H1 (cell line): ENCODE measurements at regions not wholly inside any gene's neighbourhood (a gene's known extent, or its start where the extent isn't known, plus 50 kb on each side); places are given as distances from the start of the nearest gene placed in this dataset.

Source experiments
- CTCF ChIA-PET: fragments of 300-600 bp; sonication (Branson Sonifier 250); formaldehyde crosslinking; loops from one replicate; lab custom pipeline; 2021; ENCODE audit not compliant: partially characterized antibody; lab: Charles Lee
- POLR2A ChIA-PET: fragments of 300-600 bp; sonication (Branson Sonifier 250); formaldehyde crosslinking; loops from one replicate; lab custom pipeline; 2021; ENCODE audit warnings: inconsistent platforms; ENCODE audit not compliant: partially characterized antibody; lab: Charles Lee
- DNase-seq, 2 experiments: peaks; one replicate each; pipeline versions ENCODE4 v3.0.0 to v3.0.0-alpha.2; 2010 to 2022; ENCODE audit warnings: low spot score in 2 of 2, low read depth in 1 of 2, mixed read lengths in 1 of 2
- FAIRE-seq: peaks from 2 replicates; lab custom pipeline; 2011; peaks lifted over from hg19 to GRCh38; lab: Jason Lieb, UNC
- H2AFZ ChIP-seq: 2 replicates; pipeline ENCODE4 v1.8.1; 2012; ENCODE audit warnings: low read length, inconsistent platforms
- H2AK5ac ChIP-seq: 2 replicates; pipeline ENCODE4 v1.6.1; 2013; ENCODE audit warnings: low read depth, low read length
- H2BK120ac ChIP-seq: replicated peaks from 2 replicates; pipeline ENCODE3; 2013; ENCODE audit warnings: low read depth, low read length, inconsistent platforms
- H2BK12ac ChIP-seq: 2 replicates; pipeline ENCODE4 v1.6.1; 2013; ENCODE audit warnings: low read depth, low read length
- H2BK15ac ChIP-seq: 2 replicates; pipeline ENCODE4 v1.6.1; 2013; ENCODE audit warnings: low read length
- H2BK20ac ChIP-seq: 2 replicates; pipeline ENCODE4 v1.6.1; 2013; ENCODE audit warnings: low read length
- H2BK5ac ChIP-seq: 2 replicates; pipeline ENCODE4 v1.6.1; 2013; ENCODE audit warnings: low read depth, low read length
- H3K14ac ChIP-seq: 2 replicates; pipeline ENCODE4 v1.6.1; 2013; ENCODE audit warnings: inconsistent platforms; ENCODE audit not compliant: insufficient read length
- H3K18ac ChIP-seq: 2 replicates; pipeline ENCODE4 v1.6.1; 2013; ENCODE audit warnings: low read length; ENCODE audit errors: extremely low read depth
- H3K23ac ChIP-seq: 2 replicates; pipeline ENCODE4 v1.6.1; 2013; ENCODE audit warnings: inconsistent platforms; ENCODE audit not compliant: insufficient read length
- H3K23me2 ChIP-seq: 2 replicates; pipeline ENCODE4 v1.6.1; 2013; ENCODE audit warnings: low read depth, low read length
- H3K27ac ChIP-seq: 2 replicates; pipeline ENCODE4 v1.6.1; 2011; ENCODE audit warnings: low read depth, low read length, inconsistent platforms
- H3K27me3 ChIP-seq, 4 experiments: replicated peaks in 1 of 4; 1 replicate in 1 of 4; 2 replicates in 3 of 4; pipeline versions ENCODE4 v1.6.1 to v1.8.1; 2011 to 2013; ENCODE audit warnings: low read length in 3 of 4, mild to moderate bottlenecking in 3 of 4, inconsistent platforms in 2 of 4, mixed read lengths in 2 of 4, moderate library complexity in 1 of 4; ENCODE audit not compliant: control insufficient read depth in 3 of 4, insufficient read depth in 3 of 4; ENCODE audit errors: extremely low read depth in 1 of 4
- H3K36me3 ChIP-seq, 4 experiments: 2 replicates each; pipeline versions ENCODE4 v1.6.1 to v1.8.1; 2011 to 2013; ENCODE audit warnings: mild to moderate bottlenecking in 4 of 4, low read length in 3 of 4, moderate library complexity in 2 of 4, control low read depth in 1 of 4, inconsistent platforms in 1 of 4; ENCODE audit not compliant: insufficient read depth in 4 of 4, control insufficient read depth in 2 of 4
- H3K4ac ChIP-seq: replicated peaks from 2 replicates; pipeline ENCODE3; 2013; ENCODE audit warnings: low read length, low read depth, mixed read lengths, inconsistent platforms; ENCODE audit not compliant: insufficient read length
- H3K4me1 ChIP-seq, 4 experiments: replicated peaks in 1 of 4; 1 replicate in 1 of 4; 2 replicates in 3 of 4; pipeline versions ENCODE4 v1.6.1 to v1.8.1; 2011 to 2013; ENCODE audit warnings: low read length in 3 of 4, inconsistent platforms in 2 of 4, mixed read lengths in 1 of 4; ENCODE audit not compliant: insufficient read depth in 4 of 4, control insufficient read depth in 3 of 4
- H3K4me2 ChIP-seq, 2 experiments: 2 replicates each; pipeline versions ENCODE4 v1.6.1 to v1.8.1; 2011 to 2013; ENCODE audit warnings: low read depth in 2 of 2, low read length in 2 of 2, control low read depth in 1 of 2, inconsistent platforms in 1 of 2, mild to moderate bottlenecking in 1 of 2; ENCODE audit not compliant: insufficient read depth in 1 of 2
- H3K4me3 ChIP-seq, 4 experiments: fragments of 200-600, 300-600 bp in 1 of 4; sonication (generic), shearing (Covaris generic), sonication (Bioruptor Twin) in 1 of 4; 2 replicates each; pipeline versions ENCODE4 v1.5.1 to v1.8.1; 2011 to 2016; ENCODE audit warnings: low read length in 4 of 4, low read depth in 3 of 4, control low read depth in 2 of 4, inconsistent platforms in 2 of 4, mild to moderate bottlenecking in 2 of 4, mixed read lengths in 1 of 4, moderate library complexity in 1 of 4; ENCODE audit not compliant: insufficient read depth in 2 of 4; ENCODE audit errors: extremely low read depth in 1 of 4
- H3K56ac ChIP-seq: replicated peaks from 2 replicates; pipeline ENCODE3; 2013; ENCODE audit warnings: low read depth, mild to moderate bottlenecking, mixed read lengths, low read length, inconsistent platforms; ENCODE audit not compliant: insufficient read length
- H3K79me1 ChIP-seq: 2 replicates; pipeline ENCODE4 v1.6.1; 2013; ENCODE audit warnings: low read depth, low read length, control low read depth
- H3K79me2 ChIP-seq, 2 experiments: 2 replicates each; pipeline versions ENCODE4 v1.6.1 to v1.8.1; 2012 to 2013; ENCODE audit warnings: low read length in 2 of 2, mild to moderate bottlenecking in 2 of 2, inconsistent platforms in 1 of 2; ENCODE audit not compliant: insufficient read depth in 2 of 2, control insufficient read depth in 1 of 2
- H3K9ac ChIP-seq, 4 experiments: replicated peaks in 1 of 4; 1 replicate in 1 of 4; 2 replicates in 3 of 4; pipeline versions ENCODE4 v1.6.1 to v1.8.1; 2011 to 2013; ENCODE audit warnings: low read depth in 3 of 4, low read length in 3 of 4, control low read depth in 2 of 4, mild to moderate bottlenecking in 2 of 4, moderate library complexity in 2 of 4, inconsistent platforms in 1 of 4; ENCODE audit errors: extremely low read depth in 1 of 4
- H3K9me3 ChIP-seq, 2 experiments: 2 replicates each; pipeline versions ENCODE4 v1.6.1 to v1.8.1; 2012 to 2013; ENCODE audit warnings: mild to moderate bottlenecking in 2 of 2, moderate library complexity in 2 of 2, control low read depth in 1 of 2, inconsistent platforms in 1 of 2, low read depth in 1 of 2, low read length in 1 of 2, mixed read lengths in 1 of 2; ENCODE audit not compliant: insufficient read depth in 2 of 2
- H4K20me1 ChIP-seq, 2 experiments: replicated peaks in 1 of 2; 2 replicates each; pipeline versions ENCODE3 to v1.8.1; 2011 to 2013; ENCODE audit warnings: inconsistent platforms in 2 of 2, low read length in 2 of 2, mild to moderate bottlenecking in 1 of 2; ENCODE audit not compliant: insufficient read depth in 2 of 2, control insufficient read depth in 1 of 2
- H4K5ac ChIP-seq: 2 replicates; pipeline ENCODE4 v1.6.1; 2013; ENCODE audit warnings: low read length, low read depth, mixed read lengths, inconsistent platforms; ENCODE audit not compliant: insufficient read length
- H4K8ac ChIP-seq: 2 replicates; pipeline ENCODE4 v1.8.0; 2013; ENCODE audit warnings: mild to moderate bottlenecking, moderate library complexity, low read length, inconsistent platforms; ENCODE audit not compliant: insufficient read depth; ENCODE audit errors: extremely low read depth
- H4K91ac ChIP-seq: replicated peaks from 2 replicates; pipeline ENCODE3; 2013; ENCODE audit warnings: low read length, mixed read lengths, inconsistent platforms; ENCODE audit not compliant: insufficient read length
- CTCF ChIP-seq, 3 experiments: IDR thresholded peaks; 1 replicate in 2 of 3; 2 replicates in 1 of 3; pipeline versions ENCODE4 v1.5.1 to v1.6.1; 2011; ENCODE audit warnings: low read length in 3 of 3, mild to moderate bottlenecking in 3 of 3, inconsistent platforms in 2 of 3, low read depth in 1 of 3, moderate library complexity in 1 of 3; ENCODE audit not compliant: insufficient read depth in 1 of 3; ENCODE audit errors: control extremely low read depth in 1 of 3
- EP300 ChIP-seq, 2 experiments: IDR thresholded peaks; 1 replicate in 1 of 2; 2 replicates in 1 of 2; pipeline ENCODE4 v1.6.1; 2011 to 2012; ENCODE audit warnings: low read depth in 2 of 2, low read length in 2 of 2, mild to moderate bottlenecking in 2 of 2, borderline replicate concordance in 1 of 2, inconsistent platforms in 1 of 2, moderate library complexity in 1 of 2
- KDM5A ChIP-seq: fragments of 200-600 bp; IDR thresholded peaks from 2 replicates; pipeline ENCODE4 v1.7.1; 2012; ENCODE audit warnings: mild to moderate bottlenecking, low read length, inconsistent platforms, mixed read lengths
- MAFK ChIP-seq: IDR thresholded peaks from 2 replicates; pipeline ENCODE4 v1.6.1; 2012; ENCODE audit warnings: low read depth, mild to moderate bottlenecking, improper control_type of control experiment, low read length
- NANOG ChIP-seq: IDR thresholded peaks from 2 replicates; pipeline ENCODE4 v1.6.1; 2011; ENCODE audit warnings: low read length, low read depth, mild to moderate bottlenecking, inconsistent platforms; ENCODE audit not compliant: insufficient read depth, poor library complexity, severe bottlenecking
- NRF1 ChIP-seq: IDR thresholded peaks from 2 replicates; pipeline ENCODE4 v1.6.1; 2011; ENCODE audit warnings: mild to moderate bottlenecking, low read depth, low read length, improper control_type of control experiment
- POLR2A ChIP-seq, 2 experiments: IDR thresholded peaks; 1 replicate in 1 of 2; 2 replicates in 1 of 2; pipeline ENCODE4 v1.6.1; 2011; ENCODE audit warnings: low read depth in 2 of 2, low read length in 2 of 2, mild to moderate bottlenecking in 2 of 2; ENCODE audit errors: control extremely low read depth in 1 of 2
- POU5F1 ChIP-seq: IDR thresholded peaks from 2 replicates; pipeline ENCODE4 v1.6.1; 2011; ENCODE audit warnings: low read depth, mild to moderate bottlenecking, low read length, moderate library complexity
- SP2 ChIP-seq: IDR thresholded peaks from 2 replicates; pipeline ENCODE4 v1.6.1; 2012; ENCODE audit warnings: mild to moderate bottlenecking, low read length, inconsistent platforms
- TAF7 ChIP-seq: optimal IDR thresholded peaks from 2 replicates; pipeline ENCODE3; 2011; ENCODE audit warnings: low read depth, mild to moderate bottlenecking, inconsistent platforms, low read length, moderate library complexity, borderline replicate concordance
- YY1 ChIP-seq: IDR thresholded peaks from 2 replicates; pipeline ENCODE4 v1.6.1; 2011; ENCODE audit warnings: low read depth, mild to moderate bottlenecking, low read length
- WGBS, 2 experiments: shearing (Covaris generic) in 1 of 2; methylation state at CpG; one replicate each; pipeline versions ENCODE4 v1.1.6 to v1.1.7; 2013 to 2015; ENCODE audit warnings: low lambda C conversion rate in 2 of 2, mixed read lengths in 2 of 2, inconsistent platforms in 1 of 2, low coverage in 1 of 2, missing lambda C conversion rate in 1 of 2; ENCODE audit not compliant: insufficient replicate concordance in 2 of 2, insufficient coverage in 1 of 2, insufficient read length in 1 of 2; ENCODE audit errors: extremely low coverage in 1 of 2, missing lambda C conversion rate in 1 of 2; 5-methylcytosine and 5-hydroxymethylcytosine counted together

GRCh38 chr10:58952747-58953466, 223.5 kb upstream of the PHYHIPL start:
- Histone ChIP-seq H2BK5ac (no peak overlapping the region), H3K4me1 (no peaks in the 10 kb centered on the region)
- POLR2A ChIA-PET: no interaction called here
- no peak for TF ChIP-seq MAFK
- no peak for TF ChIP-seq POLR2A (IDR thresholded peaks at IDR 0.05; ENCODE audit: control extremely low read depth in 1 of 2, low read depth in 2 of 2, low read length in 2 of 2)
- no peak for TF ChIP-seq POU5F1
- TF ChIP-seq EP300 (IDR thresholded peaks at IDR 0.05; ENCODE audit: borderline replicate concordance in 1 of 2, low read depth in 2 of 2, low read length in 2 of 2): no peak
- TF ChIP-seq CTCF (IDR thresholded peaks at IDR 0.05; ENCODE audit: control extremely low read depth in 1 of 3, insufficient read depth in 1 of 3, low read depth in 1 of 3, low read length in 3 of 3): peak in 2 of 3 experiments; percentile 56 to 69; a peak in 3 of 4 replicates
- no peak for TF ChIP-seq YY1
- no peak for TF ChIP-seq KDM5A
- TF ChIP-seq TAF7: no peak
- TF ChIP-seq NANOG: no peak
- no peak for TF ChIP-seq NRF1
- TF ChIP-seq SP2: no peak

More at GRCh38 chr10:58952747-58953466, 223.5 kb upstream of the PHYHIPL start:
- Histone ChIP-seq H3K14ac (no peak overlapping the region), H2AK5ac (no peak overlapping the region), H3K4me3 (no peak overlapping the region), H3K36me3 (no peaks in the 10 kb centered on the region), H4K20me1 (no peaks in the 10 kb centered on the region), H3K27me3 (no peaks in the 10 kb centered on the region), H2BK20ac (no peak overlapping the region), H3K79me2 (no peaks in the 10 kb centered on the region), H3K4ac (no peak overlapping the region), H3K79me1 (no peaks in the 10 kb centered on the region), H3K27ac (no peak overlapping the region), H3K9me3 (no peaks in the 10 kb centered on the region), H3K9ac (no peak overlapping the region), H3K56ac (no peak overlapping the region), H2BK15ac (no peak overlapping the region), H4K5ac (no peak overlapping the region), H4K91ac (no peak overlapping the region), H3K23ac (no peak overlapping the region), H3K18ac (no peak overlapping the region), H2BK120ac (no peak overlapping the region), H2BK12ac (no peak overlapping the region), H3K23me2 (no peaks in the 10 kb centered on the region), H4K8ac (no peak overlapping the region), H2AFZ (no peak overlapping the region), H3K4me2 (no peak overlapping the region)
- CTCF ChIA-PET: interaction anchor here (0.6 to 4.3 kb wide), 56 partner anchors 9 to 670 kb away, joined by 3 to 25 read pairs (median 4); no protein-coding TSS in a partner anchor
- DNase-seq (peak in 1 of 2 experiments; percentile 69), FAIRE-seq (no peak)
- 11% methylated on average over 3 of the region's 3 CpGs; no CpG with 5 or more reads in 1 of the 2 experiments for WGBS, 2 experiments
